HG02973 (cell line): ENCODE measurements at regions not wholly inside any gene's neighbourhood (a gene's known extent, or its start where the extent isn't known, plus 50 kb on each side); places are given as distances from the start of the nearest gene placed in this dataset.
"Not testable (repeated sequence)": the region's sequence is repeated elsewhere in the genome, so short reads cannot be mapped to it uniquely, and the experiment has no call there.

ENCODE experiments used
- ATAC-seq: cut with Tn5 transposase; IDR thresholded peaks from one replicate; pipeline ENCODE4 v1.9.1; 2021; ENCODE audit warnings: moderate library complexity; ENCODE audit not compliant: unreplicated experiment

- no peak for ATAC-seq
Observed at GRCh38 chr6:94713446-94713845, 863.9 kb upstream of the MANEA start.

DNA sequence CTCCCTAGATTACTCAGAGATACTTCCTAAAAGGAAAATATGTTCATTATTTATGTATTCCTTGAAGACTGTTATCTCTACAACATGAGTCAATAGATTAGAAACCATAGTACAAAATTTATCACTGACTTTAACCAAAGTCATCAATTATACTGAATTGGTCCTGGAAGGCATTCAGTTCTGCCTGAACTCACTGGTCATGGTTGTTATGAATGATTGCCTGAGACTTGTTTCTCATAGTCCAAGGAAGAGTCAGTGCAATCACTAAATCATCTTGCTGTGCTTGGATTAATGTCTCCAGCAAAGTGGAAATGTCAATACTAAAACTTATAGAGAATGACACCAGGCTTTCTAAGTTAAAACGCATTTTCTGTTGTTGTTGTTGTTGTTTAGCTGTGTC lies 878.6 kb upstream of the MANEA start:
- no peak for ATAC-seq

GRCh38 chr6:94687255-94687654 lies 890.1 kb upstream of the MANEA start:
- ATAC-seq: not testable (repeated sequence)

- ATAC-seq: no peak
Observed at GRCh38 chr6:94683409-94683808, 893.9 kb upstream of the MANEA start.

GRCh38 chr6:94680669-94681212 lies 896.6 kb upstream of the MANEA start:
- ATAC-seq: no peak

DNA sequence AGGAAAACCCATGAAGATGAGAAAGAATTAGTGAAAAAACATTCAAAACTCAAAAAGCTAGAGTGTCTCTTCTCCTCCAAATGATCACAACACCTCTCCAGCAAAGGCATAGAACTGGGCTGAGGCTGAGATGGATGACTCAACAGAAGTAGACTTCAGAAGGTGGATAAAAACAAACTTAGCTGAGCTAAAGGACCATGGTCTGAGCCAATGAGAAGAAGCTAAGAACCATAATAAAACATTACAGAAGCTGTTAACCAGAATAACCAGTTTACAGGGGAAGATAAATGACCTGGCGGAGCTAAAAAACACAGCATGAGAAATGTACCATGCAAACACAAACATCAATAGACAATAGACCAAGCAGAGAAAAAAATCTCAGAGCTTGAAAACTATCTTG lies 904.1 kb upstream of the MANEA start:
- ATAC-seq: no peak

DNA sequence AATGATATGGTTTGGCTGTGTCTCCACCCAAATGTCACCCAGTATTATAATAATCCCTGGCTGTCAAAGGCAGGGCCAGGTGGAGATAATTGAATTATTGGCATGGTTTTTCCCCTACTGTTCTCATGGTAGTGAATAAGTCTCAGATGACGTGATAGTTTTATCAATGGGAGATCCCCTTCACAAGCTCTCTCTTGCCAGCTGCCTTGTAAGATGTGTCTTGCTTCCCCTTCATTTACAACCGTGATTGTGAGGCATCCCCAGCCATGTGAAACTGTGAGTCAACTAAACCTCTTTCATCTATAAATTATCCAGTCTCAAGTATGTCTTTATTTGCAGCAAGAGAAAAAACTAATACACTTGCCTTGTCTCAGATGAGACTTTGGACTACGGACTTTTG lies 907.3 kb upstream of the MANEA start:
- ATAC-seq: no peak

DNA sequence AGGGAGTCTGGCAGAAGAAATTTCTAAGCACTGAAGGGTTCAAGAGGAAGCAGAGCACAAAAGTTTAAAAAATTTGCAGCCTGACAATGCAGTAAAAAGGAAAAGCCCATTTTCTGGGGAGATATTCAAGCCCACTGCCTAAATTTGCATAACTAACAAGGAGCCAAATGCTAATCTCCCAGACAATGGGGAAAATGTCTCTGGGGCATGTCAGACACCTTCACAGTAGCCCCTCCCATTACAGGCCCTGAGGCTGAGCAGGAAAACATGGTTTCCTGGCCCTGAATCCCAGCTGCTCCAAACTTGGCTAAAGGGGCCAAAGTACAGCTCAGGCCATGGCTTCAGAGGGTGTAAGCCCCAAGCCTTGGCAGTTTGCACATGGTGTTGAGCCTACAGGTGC lies 908.5 kb upstream of the MANEA start:
- no peak for ATAC-seq

- ATAC-seq: no peak
Observed at GRCh38 chr6:94658929-94659328, 918.4 kb upstream of the MANEA start.

GRCh38 chr6:94651239-94651638 lies 926.1 kb upstream of the MANEA start:
- no peak for ATAC-seq

GRCh38 chr6:94645191-94645590 lies 932.1 kb upstream of the MANEA start:
- no peak for ATAC-seq

DNA sequence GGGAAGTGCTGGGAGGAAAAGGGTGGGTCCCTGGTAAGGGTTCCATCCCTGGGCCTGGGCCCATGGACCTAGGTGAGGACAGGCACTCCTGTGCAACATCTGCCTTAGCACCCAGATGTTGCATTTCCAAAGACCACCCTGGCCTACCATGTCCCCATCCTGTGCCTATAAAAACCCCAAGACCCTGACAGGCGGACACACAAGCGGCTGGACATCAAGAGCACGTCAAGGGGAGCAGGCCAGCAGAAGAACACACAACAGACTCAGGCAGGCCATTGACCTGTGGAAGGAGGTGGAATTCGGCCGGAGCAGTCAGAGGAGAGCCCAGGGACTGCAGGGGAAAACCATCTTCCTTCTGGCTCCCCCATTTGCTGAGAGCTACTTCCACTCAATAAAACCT lies 937.8 kb upstream of the MANEA start:
- no peak for ATAC-seq

- no peak for ATAC-seq
Observed at GRCh38 chr6:94636780-94637385, 940.5 kb upstream of the MANEA start.

- ATAC-seq: no peak
Observed at GRCh38 chr6:94623586-94623985, 953.7 kb upstream of the MANEA start.

- ATAC-seq: no peak
Observed at GRCh38 chr6:94622783-94623182, 954.6 kb upstream of the MANEA start.

DNA sequence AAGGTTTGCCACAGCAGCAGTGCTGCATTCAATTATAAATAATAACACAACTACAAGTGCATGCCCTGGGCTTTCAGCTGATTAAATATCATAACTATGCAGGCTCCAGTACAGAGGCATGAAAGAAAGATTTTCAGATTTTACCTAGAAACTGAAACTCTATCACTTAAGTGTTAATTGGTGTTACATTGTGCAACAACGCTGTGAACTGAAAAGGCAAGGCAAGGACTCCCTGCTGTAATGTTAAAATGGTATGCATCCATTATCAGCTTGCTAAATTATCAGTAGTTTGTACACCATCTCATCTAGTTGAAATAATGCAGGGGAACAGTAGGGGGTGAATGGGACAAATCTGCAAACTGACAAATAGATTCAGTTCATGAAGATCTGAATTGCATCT lies 976.7 kb upstream of the MANEA start:
- no peak for ATAC-seq

DNA sequence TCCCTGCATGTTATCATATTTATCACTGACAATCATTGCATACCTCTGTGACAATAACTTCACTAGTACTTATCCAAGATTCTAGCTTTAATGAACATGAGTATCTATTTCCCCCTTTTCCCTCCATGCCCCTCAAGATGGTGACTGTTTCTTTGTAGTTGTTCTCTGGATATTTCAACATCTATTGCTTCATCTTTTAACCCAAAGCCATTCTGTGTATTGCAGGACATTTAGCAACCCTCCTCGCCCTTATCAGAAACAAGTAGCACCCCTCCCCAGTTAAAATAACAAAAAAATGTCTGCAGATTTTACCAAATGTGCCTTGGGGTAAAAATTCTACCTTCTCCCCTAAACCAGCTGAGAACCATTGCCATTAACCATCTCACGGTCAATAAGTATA lies 979.8 kb upstream of the MANEA start:
- ATAC-seq: no peak

GRCh38 chr6:94590416-94590815 lies 986.9 kb upstream of the MANEA start:
- ATAC-seq: no peak

DNA sequence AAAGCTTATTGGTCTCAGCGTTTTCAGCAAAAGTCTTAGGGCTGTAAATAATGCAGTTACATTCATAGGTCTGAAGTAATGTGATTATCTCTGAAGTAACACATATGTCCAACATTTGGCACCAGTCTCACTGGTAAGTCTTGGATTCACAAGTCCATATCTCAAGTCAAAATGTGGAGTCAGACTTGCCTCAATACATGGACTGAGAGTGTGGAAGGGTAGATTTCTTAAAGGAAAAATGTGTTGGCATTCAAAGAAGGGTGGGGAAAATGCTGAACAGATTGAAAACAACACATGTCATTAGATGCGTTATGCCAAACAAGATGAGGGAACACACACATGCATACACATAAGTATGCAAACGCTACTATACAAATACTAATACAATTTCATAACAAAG lies 989.0 kb upstream of the MANEA start:
- no peak for ATAC-seq

DNA sequence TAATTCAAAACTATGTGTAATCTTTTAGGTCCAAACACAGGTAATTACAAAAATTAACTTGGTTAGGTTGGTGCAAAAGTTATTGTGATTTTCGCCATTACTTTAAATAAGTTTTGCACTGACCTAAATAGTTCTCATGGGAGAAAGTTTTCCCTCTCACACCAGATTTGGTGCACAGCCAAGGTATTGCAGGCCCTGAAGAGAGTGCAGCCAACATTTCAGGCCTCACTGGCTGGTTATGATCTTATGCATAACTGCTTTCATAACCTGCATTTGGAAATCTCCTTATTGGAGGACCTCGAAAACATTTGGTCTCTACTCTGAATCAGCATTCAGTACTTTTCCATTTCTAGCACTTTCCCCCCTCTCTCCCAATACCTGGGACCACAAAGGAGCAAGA lies 993.1 kb upstream of the MANEA start:
- ATAC-seq: no peak

- ATAC-seq: no peak
Observed at GRCh38 chr6:94570581-94570980, 1006.8 kb upstream of the MANEA start.

DNA sequence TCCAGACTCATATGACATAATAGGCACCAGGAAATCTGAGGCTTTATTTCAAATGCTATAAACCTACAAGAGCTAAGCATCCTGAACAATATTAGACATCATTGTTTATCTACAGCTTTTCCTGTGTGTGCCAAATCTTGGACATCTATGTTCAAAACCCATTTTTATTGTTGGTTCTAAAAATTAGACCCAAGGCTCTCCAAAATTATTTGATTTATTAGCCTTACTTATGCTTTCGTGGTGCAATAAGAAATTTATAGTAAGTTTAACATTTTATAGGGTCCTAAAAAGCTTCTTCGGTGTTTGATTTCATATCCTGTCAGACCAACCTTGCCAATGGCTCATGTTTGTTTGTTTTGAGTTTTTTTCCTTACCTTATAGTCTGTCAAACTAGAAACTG lies 1014.5 kb upstream of the MANEA start:
- ATAC-seq: no peak

- ATAC-seq: no peak
Observed at GRCh38 chr6:94559829-94560537, 1017.4 kb upstream of the MANEA start.
